H1 (cell line): ENCODE measurements at regions not wholly inside any gene's neighbourhood (a gene's known extent, or its start where the extent isn't known, plus 50 kb on each side); places are given as distances from the start of the nearest gene placed in this dataset.

ENCODE experiments used
- EP300 ChIP-seq, 2 experiments: IDR thresholded peaks; 1 replicate in 1 of 2; 2 replicates in 1 of 2; pipeline ENCODE4 v1.6.1; 2011 to 2012; ENCODE audit warnings: low read depth in 2 of 2, low read length in 2 of 2, mild to moderate bottlenecking in 2 of 2, borderline replicate concordance in 1 of 2, inconsistent platforms in 1 of 2, moderate library complexity in 1 of 2
- MAFK ChIP-seq: IDR thresholded peaks from 2 replicates; pipeline ENCODE4 v1.6.1; 2012; ENCODE audit warnings: low read depth, mild to moderate bottlenecking, improper control_type of control experiment, low read length
- POLR2AphosphoS5 ChIP-seq: IDR thresholded peaks from 2 replicates; pipeline ENCODE4 v1.6.1; 2011; ENCODE audit warnings: low read depth, low read length
- SP2 ChIP-seq: IDR thresholded peaks from 2 replicates; pipeline ENCODE4 v1.6.1; 2012; ENCODE audit warnings: mild to moderate bottlenecking, low read length, inconsistent platforms
- ZNF274 ChIP-seq: IDR thresholded peaks from 2 replicates; pipeline ENCODE4 v1.7.0; 2012; ENCODE audit warnings: low read length, borderline replicate concordance; ENCODE audit errors: extremely low read depth

DNA sequence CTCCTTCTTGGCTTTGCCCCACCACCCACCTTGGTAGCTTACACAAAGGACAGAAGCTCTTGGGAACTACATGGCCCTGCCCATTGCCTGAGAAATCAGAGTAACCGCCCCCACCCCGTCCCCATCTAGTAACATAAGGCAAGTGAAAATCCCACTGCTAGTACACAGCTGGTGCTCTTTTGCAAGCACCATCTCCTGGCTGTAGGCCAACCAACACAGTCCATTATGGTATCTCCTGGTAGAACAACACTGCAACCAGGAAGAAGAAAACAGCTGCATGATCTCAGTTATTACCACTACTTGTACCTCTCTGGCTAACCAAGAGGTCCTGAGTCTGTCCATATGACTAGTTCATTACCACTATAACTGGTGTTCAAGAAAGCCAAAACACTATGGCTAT is 841.1 kb upstream of the MANEA start (continued):
- no peak for TF ChIP-seq MAFK
- no peak for TF ChIP-seq EP300 (IDR thresholded peaks at IDR 0.05; ENCODE audit: borderline replicate concordance in 1 of 2, low read depth in 2 of 2, low read length in 2 of 2)
- TF ChIP-seq SP2 = no peak
- TF ChIP-seq POLR2AphosphoS5 = no peak
- TF ChIP-seq ZNF274 = no peak
